ENCODE measurements at regions not wholly inside any gene's neighbourhood (a gene's known extent, or its start where the extent isn't known, plus 50 kb on each side); places are given as distances from the start of the nearest gene placed in this dataset.
"Not testable (repeated sequence)": the region's sequence is repeated elsewhere in the genome, so short reads cannot be mapped to it uniquely, and the experiment has no call there.

GRCh38 chr21:35482933-35483662 lies 434.0 kb upstream of the RUNX1 start:
- no peak for DNase-seq

- no peak for DNase-seq
Measured at GRCh38 chr21:35482096-35482495, 433.0 kb upstream of the RUNX1 start.

- DNase-seq, result no peak
Measured at GRCh38 chr21:35481005-35481404, 431.9 kb upstream of the RUNX1 start.

DNA sequence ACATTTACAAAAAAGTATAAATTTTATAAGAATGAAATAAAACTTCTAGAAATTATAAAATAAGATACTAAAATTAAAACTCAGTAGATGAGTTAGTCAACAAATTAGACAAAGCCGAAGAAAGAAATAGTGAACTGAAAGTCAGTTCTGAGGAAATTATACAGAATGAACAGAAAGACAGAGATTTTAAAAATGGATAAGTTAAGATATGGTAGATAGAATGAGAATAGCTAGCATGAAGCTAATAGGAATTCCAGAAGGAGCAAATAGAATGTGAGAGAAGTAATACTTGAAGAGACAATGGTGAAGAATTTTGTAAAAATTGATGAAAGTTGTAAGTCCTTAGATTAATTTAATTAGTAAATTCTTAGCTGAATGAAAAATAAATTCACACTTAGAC lies 430.4 kb upstream of the RUNX1 start:
- DNase-seq, result no peak

DNA sequence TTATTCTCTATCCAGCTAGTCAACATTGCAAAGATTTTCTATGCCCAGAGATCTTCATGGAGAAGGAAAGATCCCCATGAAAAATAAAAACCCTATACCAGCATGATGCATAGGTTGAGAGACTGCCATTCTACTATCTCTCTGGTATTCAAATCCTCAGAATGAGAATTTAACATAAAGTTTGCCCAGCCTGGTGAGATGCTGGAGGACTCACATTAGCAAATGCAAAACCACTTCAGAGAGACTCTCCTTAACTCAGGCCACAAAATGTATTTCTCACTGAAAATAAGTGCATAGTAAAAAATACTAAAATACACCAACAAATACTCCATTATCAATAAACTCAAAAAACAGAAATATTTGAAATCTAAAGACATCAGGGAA lies 430.0 kb upstream of the RUNX1 start:
- DNase-seq, result no peak

- DNase-seq, result no peak
Measured at GRCh38 chr21:35478161-35479064, 429.3 kb upstream of the RUNX1 start.

- no peak for DNase-seq
Measured at GRCh38 chr21:35477622-35478021, 428.5 kb upstream of the RUNX1 start.

GRCh38 chr21:35476621-35477395 lies 427.7 kb upstream of the RUNX1 start:
- no peak for DNase-seq

GRCh38 chr21:35475762-35476161 lies 426.7 kb upstream of the RUNX1 start:
- no peak for DNase-seq

GRCh38 chr21:35475009-35475408 lies 425.9 kb upstream of the RUNX1 start:
- no peak for DNase-seq

- DNase-seq, result no peak
Measured at GRCh38 chr21:35473496-35473895, 424.4 kb upstream of the RUNX1 start.

- DNase-seq, result no peak
Measured at GRCh38 chr21:35470522-35470921, 421.4 kb upstream of the RUNX1 start.

GRCh38 chr21:35469498-35469897 lies 420.4 kb upstream of the RUNX1 start:
- DNase-seq, result no peak

GRCh38 chr21:35468991-35469390 lies 419.9 kb upstream of the RUNX1 start:
- no peak for DNase-seq

- DNase-seq, result no peak
Measured at GRCh38 chr21:35467566-35467965, 418.5 kb upstream of the RUNX1 start.

- not testable (repeated sequence) for DNase-seq
Measured at GRCh38 chr21:35466681-35467080, 417.6 kb upstream of the RUNX1 start.

GRCh38 chr21:35465741-35466140 lies 416.6 kb upstream of the RUNX1 start:
- DNase-seq, result no peak

DNA sequence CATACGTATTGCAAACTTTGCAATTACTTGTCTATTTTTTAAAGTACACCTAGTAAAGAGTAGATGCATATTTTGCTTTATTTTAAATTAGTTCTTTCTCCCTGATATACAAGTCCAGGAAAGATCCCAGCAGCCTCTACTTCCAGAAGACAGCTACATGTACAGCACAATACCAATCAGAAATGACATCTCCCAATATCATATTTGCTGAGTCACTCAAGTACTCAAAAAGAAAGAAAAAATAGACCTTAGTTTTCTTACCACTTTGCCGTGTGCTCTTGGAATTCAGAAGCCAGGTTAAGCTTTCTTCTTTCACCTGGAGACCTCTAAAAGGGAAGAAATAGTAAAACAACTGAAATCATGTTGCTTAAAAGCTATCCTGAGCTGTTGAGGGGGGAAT lies 412.6 kb upstream of the RUNX1 start:
- DNase-seq, result no peak

DNA sequence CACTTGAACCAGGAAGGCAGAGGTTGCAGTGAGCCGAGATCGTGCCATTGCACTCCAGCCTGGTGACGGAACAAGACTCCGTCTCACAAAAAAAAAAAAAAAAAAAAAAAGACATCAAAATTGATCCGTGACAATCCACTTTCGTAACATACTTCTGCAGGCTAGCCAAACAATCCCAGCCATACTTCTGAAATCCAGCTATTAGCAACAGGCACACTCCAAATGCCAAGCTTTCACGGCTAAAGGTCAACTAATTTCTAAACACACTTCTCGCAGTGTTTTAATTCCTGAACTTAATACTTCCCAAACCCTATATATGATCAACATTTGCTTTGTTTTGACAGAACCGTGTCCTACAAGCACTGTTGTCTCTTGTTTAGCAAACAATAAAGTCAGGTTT lies 411.3 kb upstream of the RUNX1 start:
- DNase-seq, result no peak

- DNase-seq, result no peak
Measured at GRCh38 chr21:35458405-35458804, 409.3 kb upstream of the RUNX1 start.

- no peak for DNase-seq
Measured at GRCh38 chr21:35457097-35457804, 408.1 kb upstream of the RUNX1 start.

DNA sequence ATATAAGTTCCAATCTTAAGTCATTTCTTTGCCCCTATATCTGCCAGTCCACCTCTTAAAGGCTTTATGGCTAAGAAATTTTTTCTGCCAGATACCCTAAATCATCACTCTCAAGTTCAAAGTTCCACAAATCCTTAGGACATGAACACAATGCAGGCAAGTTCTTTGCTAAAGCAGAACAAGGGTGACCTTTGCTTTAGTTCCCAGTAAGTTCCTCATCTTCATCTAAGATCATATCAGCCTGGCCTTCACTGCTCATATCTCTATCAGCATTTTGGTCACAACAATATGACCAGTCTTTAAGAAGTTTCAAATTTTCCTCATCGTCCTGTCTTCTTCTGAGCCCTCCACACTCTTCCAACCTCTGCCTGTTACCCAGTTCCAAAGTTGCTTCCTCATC lies 402.2 kb upstream of the RUNX1 start:
- no peak for DNase-seq

GRCh38 chr21:35450830-35451229 lies 401.7 kb upstream of the RUNX1 start:
- no peak for DNase-seq
